ENCODE measurements at regions not wholly inside any gene's neighbourhood (a gene's known extent, or its start where the extent isn't known, plus 50 kb on each side); places are given as distances from the start of the nearest gene placed in this dataset.

DNA sequence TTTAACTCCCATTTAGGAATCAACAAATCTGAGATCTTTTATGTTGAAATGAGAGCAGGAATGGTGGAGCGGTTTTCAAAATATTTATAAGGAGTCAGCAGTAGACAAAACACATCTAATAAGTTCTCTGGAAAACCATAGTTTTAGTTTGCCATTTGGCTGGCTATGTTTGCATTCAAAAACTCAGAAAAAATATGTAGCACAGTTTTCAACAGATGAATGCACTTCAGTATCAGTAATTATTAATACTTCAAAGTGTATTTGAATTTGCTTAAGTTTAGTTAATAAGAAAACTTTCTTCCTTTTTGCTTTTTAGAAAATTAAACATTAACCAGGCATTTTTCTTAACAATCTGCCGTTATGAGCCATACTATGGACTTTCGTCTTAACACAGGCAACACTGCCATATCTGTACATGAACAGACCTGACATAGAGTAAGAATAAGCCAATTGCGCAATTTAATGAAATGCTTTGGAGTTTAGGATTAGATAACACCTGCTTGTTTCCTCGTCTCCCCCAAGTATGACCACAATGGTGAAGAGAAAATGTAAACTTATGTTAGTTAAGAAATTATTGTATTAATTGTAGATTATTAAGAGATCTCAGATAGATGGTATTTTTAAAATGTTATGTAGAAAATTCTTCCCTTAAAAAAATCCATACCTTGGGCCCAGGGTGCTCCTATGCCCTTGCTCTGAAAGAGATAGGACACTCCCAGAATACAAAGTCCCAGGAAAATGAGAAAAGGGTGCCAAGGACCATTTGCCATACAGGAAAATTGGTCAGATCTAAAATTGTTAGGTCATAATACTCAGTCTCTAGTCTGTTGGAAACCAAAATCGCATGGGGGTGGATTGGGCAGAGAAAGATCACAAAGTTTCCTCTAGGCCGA is 552.3 kb upstream of the ARGLU1 start:
- DNase-seq (ENCODE audit: low read depth in 3 of 3) = no peak

DNA sequence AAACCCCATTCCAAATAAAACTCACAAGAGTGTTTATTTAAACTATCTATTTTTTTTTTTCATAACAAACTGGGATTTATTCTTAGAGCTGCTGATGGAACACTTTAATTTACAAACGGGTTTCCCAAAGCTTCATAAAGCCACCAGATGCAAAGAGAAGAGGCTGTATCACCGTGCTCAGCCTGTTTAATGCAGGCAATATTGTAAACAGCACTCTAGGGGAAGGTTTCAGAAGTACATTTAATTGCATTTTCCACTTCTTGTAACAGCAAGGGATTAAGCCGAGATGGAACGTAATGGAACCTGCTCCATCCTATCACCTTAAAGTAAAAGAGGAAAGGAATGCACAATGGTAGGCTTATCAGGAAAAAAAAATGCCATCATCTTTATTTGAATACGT is 550.6 kb upstream of the ARGLU1 start:
- no peak for DNase-seq (ENCODE audit: low read depth in 3 of 3)

- no peak for DNase-seq (ENCODE audit: low read depth in 3 of 3)
Observed at GRCh38 chr13:107117327-107118012, 549.5 kb upstream of the ARGLU1 start.

DNA sequence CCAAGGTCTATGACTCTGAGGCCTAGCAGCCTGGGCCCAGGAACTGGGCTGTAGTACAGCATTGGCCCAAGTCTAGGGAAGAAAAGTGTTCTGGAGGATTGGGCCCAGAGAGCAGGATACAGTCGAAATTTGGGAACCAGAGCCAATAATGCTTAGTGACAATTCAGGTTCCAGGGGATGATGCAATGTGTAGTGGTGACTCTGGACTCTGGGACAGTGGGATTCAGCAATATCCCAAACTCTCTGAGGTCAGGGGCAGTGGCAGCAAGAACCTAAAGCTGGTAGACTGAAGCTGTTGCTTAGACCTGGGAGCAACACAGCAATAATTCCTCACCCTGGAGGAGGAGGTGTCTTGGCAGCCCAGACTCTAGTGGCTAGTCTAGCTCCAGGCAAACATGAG is 545.5 kb upstream of the ARGLU1 start:
- DNase-seq (ENCODE audit: low read depth in 3 of 3) = no peak

GRCh38 chr13:107111248-107111647 is 543.3 kb upstream of the ARGLU1 start:
- DNase-seq (ENCODE audit: low read depth in 3 of 3) = no peak

GRCh38 chr13:107104631-107105030 is 536.7 kb upstream of the ARGLU1 start:
- no peak for DNase-seq (ENCODE audit: low read depth in 3 of 3)

- no peak for DNase-seq (ENCODE audit: low read depth in 3 of 3)
Observed at GRCh38 chr13:107102676-107103075, 534.7 kb upstream of the ARGLU1 start.

GRCh38 chr13:107099661-107100060 is 531.7 kb upstream of the ARGLU1 start:
- DNase-seq (ENCODE audit: low read depth in 3 of 3) = no peak

DNA sequence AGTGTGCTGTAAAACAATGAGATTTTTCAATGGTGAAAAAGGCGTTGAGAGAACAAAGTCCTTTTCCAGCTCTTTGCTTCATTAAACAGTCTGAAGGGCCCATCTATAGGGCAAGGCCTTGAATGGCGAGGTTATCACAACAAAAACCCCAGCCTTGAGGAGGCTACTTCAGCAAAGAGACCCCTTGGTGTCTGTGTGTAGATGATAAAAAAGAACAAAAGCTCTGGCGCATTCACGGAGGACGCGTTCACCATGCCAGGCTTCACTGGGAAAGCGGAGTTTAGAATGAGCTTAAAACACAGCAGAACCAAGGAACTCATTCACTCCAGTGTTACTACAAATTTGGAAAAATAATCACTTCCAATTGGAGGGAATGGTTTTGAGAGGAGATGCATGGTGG is 530.0 kb upstream of the ARGLU1 start:
- no peak for DNase-seq (ENCODE audit: low read depth in 3 of 3)

- DNase-seq (ENCODE audit: low read depth in 3 of 3) = no peak
Observed at GRCh38 chr13:107095876-107096275, 527.9 kb upstream of the ARGLU1 start.

- no peak for DNase-seq (ENCODE audit: low read depth in 3 of 3)
Observed at GRCh38 chr13:107091861-107092260, 523.9 kb upstream of the ARGLU1 start.

- no peak for DNase-seq (ENCODE audit: low read depth in 3 of 3)
Observed at GRCh38 chr13:107091428-107091827, 523.5 kb upstream of the ARGLU1 start.

DNA sequence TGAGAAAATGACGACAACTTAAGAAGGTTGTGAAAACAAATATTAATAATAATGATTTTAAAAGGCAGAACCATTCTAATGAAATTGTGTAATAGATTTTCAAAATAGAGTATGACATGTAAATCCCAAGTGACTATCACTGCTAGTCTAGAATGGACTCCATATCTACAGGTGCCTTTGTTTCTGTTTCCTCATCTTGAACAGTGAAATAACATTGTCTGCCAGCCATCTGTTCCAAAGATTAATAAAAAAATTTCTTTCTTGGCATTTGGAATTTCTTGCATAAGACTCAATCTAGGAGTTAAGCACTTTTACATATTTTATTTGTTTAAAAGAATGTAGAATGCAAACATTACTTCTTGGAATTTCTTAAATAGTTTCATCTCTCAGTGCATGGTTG is 520.1 kb upstream of the ARGLU1 start:
- no peak for DNase-seq (ENCODE audit: low read depth in 3 of 3)

DNA sequence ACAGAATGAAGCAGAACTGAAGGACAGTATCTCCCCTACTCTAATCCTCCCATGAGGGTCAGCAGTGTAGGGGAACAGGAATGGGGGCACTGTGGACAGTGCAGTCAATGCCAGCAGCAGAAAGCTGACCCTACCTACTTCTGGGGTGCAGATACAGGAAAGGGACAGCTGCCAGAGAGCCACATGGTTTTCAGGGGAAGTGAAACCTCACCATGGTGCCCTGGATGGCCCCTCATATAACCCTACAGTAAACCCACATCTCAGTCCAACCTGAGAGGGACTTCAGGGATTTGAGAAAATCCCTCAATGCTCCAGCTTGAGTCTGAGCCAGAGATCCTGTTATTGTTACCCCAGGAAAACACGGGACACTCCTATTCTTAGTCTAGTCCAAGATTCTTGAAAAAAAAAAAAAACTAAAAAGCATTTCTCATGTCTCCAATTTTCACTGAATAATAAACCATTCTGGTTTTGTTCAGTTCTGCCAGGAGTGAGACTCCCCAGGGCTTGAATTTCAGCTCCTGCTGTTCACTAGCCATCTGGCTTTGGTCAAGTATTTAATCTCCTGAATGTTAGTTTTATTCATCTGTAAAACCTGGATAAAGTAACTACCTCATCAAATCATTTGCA is 511.6 kb upstream of the ARGLU1 start:
- DNase-seq (ENCODE audit: low read depth in 3 of 3) = no peak

DNA sequence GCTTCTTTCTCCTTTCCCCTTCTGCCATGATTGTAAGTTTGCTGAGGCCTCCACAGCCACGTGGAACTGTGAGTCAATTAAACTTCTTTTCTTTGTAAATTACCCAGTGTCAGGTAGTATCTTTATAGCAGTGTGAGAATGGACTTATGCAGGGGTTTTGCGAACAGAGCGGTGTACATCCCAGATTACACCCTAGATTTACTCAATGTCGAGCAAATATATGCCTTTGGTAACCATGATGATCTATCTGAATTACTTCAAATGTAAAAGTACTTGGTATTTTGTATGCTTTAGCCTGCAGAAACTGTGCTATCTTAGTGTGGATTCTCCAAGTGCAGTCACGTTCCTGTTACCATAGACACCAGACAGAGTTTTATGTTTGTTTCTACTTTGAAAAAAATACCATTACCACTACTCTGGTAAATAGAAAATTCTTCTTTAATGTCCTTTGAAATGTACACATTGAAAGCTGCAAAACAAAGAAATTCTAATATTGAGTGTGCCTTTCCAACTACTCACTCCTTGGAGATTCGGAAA is 510.4 kb upstream of the ARGLU1 start:
- no peak for DNase-seq (ENCODE audit: low read depth in 3 of 3)

DNA sequence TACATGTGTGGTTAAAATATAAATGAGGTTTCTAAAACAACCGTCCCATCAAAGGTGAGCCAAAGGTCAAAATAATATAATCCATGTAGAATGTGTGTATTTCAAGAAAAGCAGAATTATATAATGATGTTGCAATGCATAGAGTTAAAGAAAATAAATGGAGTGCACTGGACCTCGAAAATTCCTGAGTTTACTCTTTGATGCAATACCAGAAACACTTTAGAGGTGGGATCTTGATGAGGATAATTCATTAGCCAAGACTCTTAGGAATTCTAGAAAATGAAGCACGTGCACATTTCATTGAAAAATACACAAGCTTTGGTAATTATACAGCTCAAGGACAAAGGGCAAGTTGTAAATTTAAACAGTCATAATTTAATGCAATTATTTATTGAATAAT is 508.9 kb upstream of the ARGLU1 start:
- DNase-seq (ENCODE audit: low read depth in 3 of 3) = no peak

GRCh38 chr13:107075576-107075975 is 507.6 kb upstream of the ARGLU1 start:
- no peak for DNase-seq (ENCODE audit: low read depth in 3 of 3)

DNA sequence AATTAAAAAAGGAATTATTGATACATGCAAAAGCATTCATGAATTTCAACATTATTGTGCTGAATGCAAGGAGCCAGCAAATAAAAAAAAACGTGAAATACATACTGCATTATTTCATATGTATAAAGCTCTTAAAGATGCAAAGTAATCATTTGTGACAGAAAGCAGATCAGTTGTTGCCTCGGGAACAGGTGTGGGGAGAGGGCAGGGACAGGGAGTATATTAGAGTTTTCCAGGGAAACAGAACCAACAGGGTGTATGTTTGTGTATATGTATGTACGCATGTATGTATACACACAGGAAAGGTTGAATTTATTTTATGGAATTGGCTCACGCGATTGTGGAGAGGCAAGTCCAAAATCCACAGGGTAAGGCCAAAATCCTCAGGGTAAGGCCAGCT is 502.9 kb upstream of the ARGLU1 start:
- DNase-seq (ENCODE audit: low read depth in 3 of 3) = no peak

DNA sequence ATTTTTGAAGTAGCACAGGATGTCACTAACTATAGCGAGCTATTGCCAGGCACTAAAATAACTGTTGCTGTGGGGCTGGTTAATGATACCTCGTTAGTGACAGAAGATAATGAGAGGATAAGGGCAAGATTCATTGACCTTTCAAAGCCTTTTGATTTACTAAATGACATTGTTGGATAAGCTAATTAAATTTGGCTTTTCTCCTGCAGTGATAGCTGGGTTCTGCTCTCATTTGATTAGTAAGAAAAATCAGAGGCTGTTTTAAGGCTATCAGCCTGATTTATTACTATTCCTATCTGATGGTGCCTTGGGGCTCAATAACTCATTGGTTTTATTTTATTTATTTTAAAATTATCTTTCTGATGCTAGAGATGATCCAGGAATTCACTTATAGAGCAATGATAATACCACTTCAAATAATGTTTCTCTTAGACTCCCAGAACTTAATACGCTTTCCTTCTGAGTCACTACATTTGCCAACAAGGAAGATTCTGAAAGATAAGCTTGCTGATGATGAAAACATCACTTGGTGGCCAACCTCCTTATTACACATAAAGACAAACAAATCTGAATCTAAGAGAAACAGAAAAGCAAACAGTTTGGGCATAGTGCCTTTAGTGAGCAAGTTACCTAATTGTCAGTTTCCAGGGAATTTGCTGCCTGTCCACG is 501.3 kb upstream of the ARGLU1 start:
- no peak for DNase-seq (ENCODE audit: low read depth in 3 of 3)

GRCh38 chr13:107067381-107067780 is 499.4 kb upstream of the ARGLU1 start:
- no peak for DNase-seq (ENCODE audit: low read depth in 3 of 3)

GRCh38 chr13:107066355-107066754 is 498.4 kb upstream of the ARGLU1 start:
- DNase-seq (ENCODE audit: low read depth in 3 of 3) = no peak

DNA sequence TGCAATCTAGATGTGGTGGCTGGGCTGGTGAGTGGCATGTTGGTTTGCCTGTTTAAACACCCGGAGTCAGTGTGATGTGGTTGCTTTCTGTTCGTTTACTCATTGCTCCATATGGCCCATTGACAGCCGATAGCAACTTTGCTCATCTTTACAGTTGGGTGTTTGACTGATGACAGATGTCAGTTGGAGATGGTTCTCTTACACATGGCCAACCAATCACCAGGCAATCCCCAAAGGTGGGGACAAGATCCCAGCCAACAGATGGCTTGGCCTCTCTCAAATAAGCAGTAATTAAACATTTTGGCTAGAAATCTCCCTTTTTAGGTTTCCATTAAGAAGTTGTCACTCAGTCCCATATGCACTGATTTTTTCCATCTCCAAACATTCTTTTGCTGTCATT is 497.1 kb upstream of the ARGLU1 start:
- no peak for DNase-seq (ENCODE audit: low read depth in 3 of 3)
